ENCODE measurements at regions not wholly inside any gene's neighbourhood (a gene's known extent, or its start where the extent isn't known, plus 50 kb on each side); places are given as distances from the start of the nearest gene placed in this dataset.
"Not testable (repeated sequence)": the region's sequence is repeated elsewhere in the genome, so short reads cannot be mapped to it uniquely, and the experiment has no call there.

DNA sequence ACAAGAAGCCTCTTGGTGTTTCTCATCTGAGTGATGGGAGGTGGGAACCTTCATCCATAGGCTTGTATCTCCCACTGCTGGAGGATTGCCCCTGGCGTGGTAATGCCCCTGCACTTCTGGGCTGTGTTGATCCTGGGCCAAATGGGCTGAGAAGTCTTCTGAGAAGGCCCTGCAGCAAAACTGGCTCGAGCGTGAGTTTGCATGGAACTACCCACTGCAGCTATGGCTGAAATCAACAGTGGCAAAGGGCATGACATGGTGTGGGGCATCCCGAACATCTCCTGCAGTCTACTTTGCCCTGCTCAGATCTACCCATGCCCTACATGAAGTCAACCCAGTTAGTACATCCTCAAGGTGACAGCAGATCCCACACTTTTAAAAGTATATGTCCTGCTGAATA lies 130.6 kb downstream of the NRN1 start:
- POLR2A ChIA-PET, result no interaction called here
- Mint-ChIP-seq H3K27ac (no peak overlapping the region), H3K4me1 (no peaks in the 10 kb centered on the region), H3K36me3 (peaks cover 6% of the 10 kb centered on the region), H3K4me3 (no peak overlapping the region), H3K9me3 (peaks cover 13% of the 10 kb centered on the region), H3K27me3 (ENCODE audit: low read depth) (peaks cover 5% of the 10 kb centered on the region; the same call in 1 of the 2 replicates)
- CTCF ChIA-PET, result no interaction called here
- ATAC-seq, result no peak
- TF ChIP-seq, protein P1, sequence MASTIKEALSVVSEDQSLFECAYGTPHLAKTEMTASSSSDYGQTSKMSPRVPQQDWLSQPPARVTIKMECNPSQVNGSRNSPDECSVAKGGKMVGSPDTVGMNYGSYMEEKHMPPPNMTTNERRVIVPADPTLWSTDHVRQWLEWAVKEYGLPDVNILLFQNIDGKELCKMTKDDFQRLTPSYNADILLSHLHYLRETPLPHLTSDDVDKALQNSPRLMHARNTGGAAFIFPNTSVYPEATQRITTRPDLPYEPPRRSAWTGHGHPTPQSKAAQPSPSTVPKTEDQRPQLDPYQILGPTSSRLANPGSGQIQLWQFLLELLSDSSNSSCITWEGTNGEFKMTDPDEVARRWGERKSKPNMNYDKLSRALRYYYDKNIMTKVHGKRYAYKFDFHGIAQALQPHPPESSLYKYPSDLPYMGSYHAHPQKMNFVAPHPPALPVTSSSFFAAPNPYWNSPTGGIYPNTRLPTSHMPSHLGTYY (CRISPR knock-in tag; IDR thresholded peaks at IDR 0.05), result no peak
- no peak for DNase-seq (ENCODE audit: low spot score)

DNA sequence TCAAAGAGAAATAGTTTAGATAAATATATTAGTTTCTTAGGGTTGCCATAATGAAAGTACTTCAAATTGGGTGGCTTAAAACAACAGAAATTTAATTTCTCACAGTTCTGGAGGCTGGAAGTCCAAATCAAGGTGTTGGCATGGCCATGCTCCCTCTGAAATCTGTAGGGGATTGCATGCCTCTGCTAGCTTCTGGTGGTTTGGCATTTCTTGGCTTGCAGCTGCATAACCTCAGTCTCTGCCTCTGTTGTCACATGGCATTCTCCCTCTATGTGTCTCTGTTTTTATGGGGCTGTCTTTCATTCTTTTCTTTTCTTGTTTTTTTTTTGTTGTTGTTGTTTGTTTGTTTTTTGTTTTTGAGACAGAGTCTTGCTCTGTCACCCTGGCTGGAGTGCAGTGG lies 132.7 kb downstream of the NRN1 start:
- H3K4me1 Mint-ChIP-seq; H3K27ac Mint-ChIP-seq; H3K4me3 Mint-ChIP-seq; H3K27me3 Mint-ChIP-seq (ENCODE audit: low read depth); CTCF ChIA-PET; H3K36me3 Mint-ChIP-seq; DNase-seq (ENCODE audit: low spot score); ATAC-seq; POLR2A ChIA-PET: not testable (repeated sequence)
- peaks cover 25% of the 10 kb centered on the region for H3K9me3 Mint-ChIP-seq

DNA sequence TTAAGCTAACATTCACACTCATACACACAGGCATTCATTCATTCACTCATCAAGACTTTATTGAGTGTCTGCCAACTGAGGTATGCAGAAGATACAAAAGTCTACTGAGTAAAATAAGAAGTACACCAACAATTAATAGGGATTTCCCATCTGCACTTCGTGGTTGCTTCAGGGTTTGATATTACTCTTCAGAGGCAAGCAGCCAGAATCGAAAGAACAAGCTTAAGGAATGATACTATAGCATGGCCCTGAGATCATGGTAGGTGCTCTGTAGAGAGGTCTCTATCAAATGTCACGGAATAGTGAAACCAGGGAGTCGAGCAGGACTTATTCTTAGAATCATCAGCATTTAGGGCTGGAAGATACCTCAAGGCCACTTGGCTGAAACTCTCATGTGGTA lies 135.4 kb downstream of the NRN1 start:
- no peak for TF ChIP-seq CBFB (CRISPR knock-in tag; IDR thresholded peaks at IDR 0.05; ENCODE audit: low read depth)
- TF ChIP-seq ZNF232 (CRISPR knock-in tag; IDR thresholded peaks at IDR 0.05), result no peak
- no peak for TF ChIP-seq CREM (CRISPR knock-in tag; IDR thresholded peaks at IDR 0.05)
- TF ChIP-seq SOX15 (CRISPR knock-in tag; IDR thresholded peaks at IDR 0.05), result no peak
- TF ChIP-seq MXD4 (CRISPR knock-in tag; IDR thresholded peaks at IDR 0.05; ENCODE audit: borderline replicate concordance), result no peak
- TF ChIP-seq, protein P2, sequence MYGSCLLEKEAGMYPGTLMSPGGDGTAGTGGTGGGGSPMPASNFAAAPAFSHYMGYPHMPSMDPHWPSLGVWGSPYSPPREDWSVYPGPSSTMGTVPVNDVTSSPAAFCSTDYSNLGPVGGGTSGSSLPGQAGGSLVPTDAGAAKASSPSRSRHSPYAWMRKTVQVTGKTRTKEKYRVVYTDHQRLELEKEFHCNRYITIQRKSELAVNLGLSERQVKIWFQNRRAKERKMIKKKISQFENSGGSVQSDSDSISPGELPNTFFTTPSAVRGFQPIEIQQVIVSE (CRISPR knock-in tag; IDR thresholded peaks at IDR 0.05; ENCODE audit: borderline replicate concordance), result no peak
- no peak for TF ChIP-seq GTF2I (CRISPR knock-in tag; conservative IDR thresholded peaks at IDR 0.05)
- no peak overlapping the region for H3K27ac Mint-ChIP-seq
- H3K4me1 Mint-ChIP-seq, result no peaks in the 10 kb centered on the region
- H3K27me3 Mint-ChIP-seq (ENCODE audit: low read depth), result no peaks in the 10 kb centered on the region; the same call in none of the 2 replicates
- ChIA-PET POLR2A (no interaction called here), CTCF (no interaction called here)
- peaks cover 25% of the 10 kb centered on the region for H3K9me3 Mint-ChIP-seq
- H3K36me3 Mint-ChIP-seq, result peaks cover 7% of the 10 kb centered on the region
- ATAC-seq, result no peak
- no peak overlapping the region for H3K4me3 Mint-ChIP-seq
- DNase-seq (ENCODE audit: low spot score), result no peak

DNA sequence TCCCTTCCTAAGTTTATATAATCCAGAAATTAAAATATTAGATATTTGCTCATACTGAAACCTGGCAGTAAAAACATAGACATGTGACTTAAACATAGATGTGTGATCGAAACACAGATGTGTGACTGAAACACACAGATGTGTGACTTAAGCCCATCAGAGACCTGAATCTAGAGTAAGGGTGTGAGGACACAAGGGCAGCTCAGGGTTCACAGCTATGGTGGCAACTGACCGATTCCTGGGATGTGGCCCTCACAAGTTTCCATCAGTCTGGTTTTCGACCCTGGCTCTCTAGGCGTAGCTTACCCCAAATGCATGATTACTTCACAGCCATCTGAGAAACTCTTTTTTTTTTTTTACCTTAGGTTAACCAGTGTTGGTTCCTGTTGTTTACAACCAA lies 137.0 kb downstream of the NRN1 start:
- ATAC-seq (no peak), DNase-seq (ENCODE audit: low spot score) (no peak)
- Mint-ChIP-seq H3K27me3 (ENCODE audit: low read depth) (peaks cover 11% of the 10 kb centered on the region), H3K9me3 (peaks cover 25% of the 10 kb centered on the region), H3K4me1 (no peaks in the 10 kb centered on the region), H3K27ac (no peak overlapping the region), H3K36me3 (peaks cover 7% of the 10 kb centered on the region), H3K4me3 (no peak overlapping the region)
- ChIA-PET POLR2A (no interaction called here), CTCF (no interaction called here)
- TF ChIP-seq, protein P3, sequence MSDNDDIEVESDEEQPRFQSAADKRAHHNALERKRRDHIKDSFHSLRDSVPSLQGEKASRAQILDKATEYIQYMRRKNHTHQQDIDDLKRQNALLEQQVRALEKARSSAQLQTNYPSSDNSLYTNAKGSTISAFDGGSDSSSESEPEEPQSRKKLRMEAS (CRISPR knock-in tag; IDR thresholded peaks at IDR 0.05), result no peak
- no peak for TF ChIP-seq ZNF423 (CRISPR knock-in tag; IDR thresholded peaks at IDR 0.05)
- TF ChIP-seq IRF2 (CRISPR knock-in tag; IDR thresholded peaks at IDR 0.05; ENCODE audit: borderline replicate concordance, low read depth), result no peak
- TF ChIP-seq JUN (CRISPR knock-in tag; IDR thresholded peaks at IDR 0.05), result no peak
- TF ChIP-seq, protein P4, sequence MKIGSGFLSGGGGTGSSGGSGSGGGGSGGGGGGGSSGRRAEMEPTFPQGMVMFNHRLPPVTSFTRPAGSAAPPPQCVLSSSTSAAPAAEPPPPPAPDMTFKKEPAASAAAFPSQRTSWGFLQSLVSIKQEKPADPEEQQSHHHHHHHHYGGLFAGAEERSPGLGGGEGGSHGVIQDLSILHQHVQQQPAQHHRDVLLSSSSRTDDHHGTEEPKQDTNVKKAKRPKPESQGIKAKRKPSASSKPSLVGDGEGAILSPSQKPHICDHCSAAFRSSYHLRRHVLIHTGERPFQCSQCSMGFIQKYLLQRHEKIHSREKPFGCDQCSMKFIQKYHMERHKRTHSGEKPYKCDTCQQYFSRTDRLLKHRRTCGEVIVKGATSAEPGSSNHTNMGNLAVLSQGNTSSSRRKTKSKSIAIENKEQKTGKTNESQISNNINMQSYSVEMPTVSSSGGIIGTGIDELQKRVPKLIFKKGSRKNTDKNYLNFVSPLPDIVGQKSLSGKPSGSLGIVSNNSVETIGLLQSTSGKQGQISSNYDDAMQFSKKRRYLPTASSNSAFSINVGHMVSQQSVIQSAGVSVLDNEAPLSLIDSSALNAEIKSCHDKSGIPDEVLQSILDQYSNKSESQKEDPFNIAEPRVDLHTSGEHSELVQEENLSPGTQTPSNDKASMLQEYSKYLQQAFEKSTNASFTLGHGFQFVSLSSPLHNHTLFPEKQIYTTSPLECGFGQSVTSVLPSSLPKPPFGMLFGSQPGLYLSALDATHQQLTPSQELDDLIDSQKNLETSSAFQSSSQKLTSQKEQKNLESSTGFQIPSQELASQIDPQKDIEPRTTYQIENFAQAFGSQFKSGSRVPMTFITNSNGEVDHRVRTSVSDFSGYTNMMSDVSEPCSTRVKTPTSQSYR (CRISPR knock-in tag; IDR thresholded peaks at IDR 0.05), result no peak
- TF ChIP-seq ZNF219 (CRISPR knock-in tag; IDR thresholded peaks at IDR 0.05; ENCODE audit: borderline replicate concordance), result no peak
- TF ChIP-seq, protein P5, sequence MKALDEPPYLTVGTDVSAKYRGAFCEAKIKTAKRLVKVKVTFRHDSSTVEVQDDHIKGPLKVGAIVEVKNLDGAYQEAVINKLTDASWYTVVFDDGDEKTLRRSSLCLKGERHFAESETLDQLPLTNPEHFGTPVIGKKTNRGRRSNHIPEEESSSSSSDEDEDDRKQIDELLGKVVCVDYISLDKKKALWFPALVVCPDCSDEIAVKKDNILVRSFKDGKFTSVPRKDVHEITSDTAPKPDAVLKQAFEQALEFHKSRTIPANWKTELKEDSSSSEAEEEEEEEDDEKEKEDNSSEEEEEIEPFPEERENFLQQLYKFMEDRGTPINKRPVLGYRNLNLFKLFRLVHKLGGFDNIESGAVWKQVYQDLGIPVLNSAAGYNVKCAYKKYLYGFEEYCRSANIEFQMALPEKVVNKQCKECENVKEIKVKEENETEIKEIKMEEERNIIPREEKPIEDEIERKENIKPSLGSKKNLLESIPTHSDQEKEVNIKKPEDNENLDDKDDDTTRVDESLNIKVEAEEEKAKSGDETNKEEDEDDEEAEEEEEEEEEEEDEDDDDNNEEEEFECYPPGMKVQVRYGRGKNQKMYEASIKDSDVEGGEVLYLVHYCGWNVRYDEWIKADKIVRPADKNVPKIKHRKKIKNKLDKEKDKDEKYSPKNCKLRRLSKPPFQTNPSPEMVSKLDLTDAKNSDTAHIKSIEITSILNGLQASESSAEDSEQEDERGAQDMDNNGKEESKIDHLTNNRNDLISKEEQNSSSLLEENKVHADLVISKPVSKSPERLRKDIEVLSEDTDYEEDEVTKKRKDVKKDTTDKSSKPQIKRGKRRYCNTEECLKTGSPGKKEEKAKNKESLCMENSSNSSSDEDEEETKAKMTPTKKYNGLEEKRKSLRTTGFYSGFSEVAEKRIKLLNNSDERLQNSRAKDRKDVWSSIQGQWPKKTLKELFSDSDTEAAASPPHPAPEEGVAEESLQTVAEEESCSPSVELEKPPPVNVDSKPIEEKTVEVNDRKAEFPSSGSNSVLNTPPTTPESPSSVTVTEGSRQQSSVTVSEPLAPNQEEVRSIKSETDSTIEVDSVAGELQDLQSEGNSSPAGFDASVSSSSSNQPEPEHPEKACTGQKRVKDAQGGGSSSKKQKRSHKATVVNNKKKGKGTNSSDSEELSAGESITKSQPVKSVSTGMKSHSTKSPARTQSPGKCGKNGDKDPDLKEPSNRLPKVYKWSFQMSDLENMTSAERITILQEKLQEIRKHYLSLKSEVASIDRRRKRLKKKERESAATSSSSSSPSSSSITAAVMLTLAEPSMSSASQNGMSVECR (CRISPR knock-in tag; IDR thresholded peaks at IDR 0.05; ENCODE audit: borderline replicate concordance), result no peak
- TF ChIP-seq, protein P2 (CRISPR knock-in tag; IDR thresholded peaks at IDR 0.05; ENCODE audit: borderline replicate concordance), result no peak
- no peak for TF ChIP-seq CBFB (CRISPR knock-in tag; IDR thresholded peaks at IDR 0.05; ENCODE audit: low read depth)

Data from WTC11 (cell line).